Mammary epithelial cell (primary cell): ENCODE measurements at regions not wholly inside any gene's neighbourhood (a gene's known extent, or its start where the extent isn't known, plus 50 kb on each side); places are given as distances from the start of the nearest gene placed in this dataset.

ENCODE experiments used
- EZH2 ChIP-seq: IDR thresholded peaks from 2 replicates; pipeline ENCODE4 v1.6.1; 2012; ENCODE audit warnings: low read length, inconsistent platforms, borderline replicate concordance
- TF ChIP-seq, protein P1 (sequence below), 2 donors: IDR thresholded peaks in 1 of 2; conservative IDR thresholded peaks in 1 of 2; 2 replicates each; pipeline ENCODE4 v1.5.1; 2011 to 2012; ENCODE audit warnings: inconsistent platforms in 2 of 2, low read length in 2 of 2, mild to moderate bottlenecking in 2 of 2, control low read depth in 1 of 2, low read depth in 1 of 2; ENCODE audit not compliant: insufficient read depth in 1 of 2; ENCODE audit errors: extremely low read depth in 1 of 2

DNA sequence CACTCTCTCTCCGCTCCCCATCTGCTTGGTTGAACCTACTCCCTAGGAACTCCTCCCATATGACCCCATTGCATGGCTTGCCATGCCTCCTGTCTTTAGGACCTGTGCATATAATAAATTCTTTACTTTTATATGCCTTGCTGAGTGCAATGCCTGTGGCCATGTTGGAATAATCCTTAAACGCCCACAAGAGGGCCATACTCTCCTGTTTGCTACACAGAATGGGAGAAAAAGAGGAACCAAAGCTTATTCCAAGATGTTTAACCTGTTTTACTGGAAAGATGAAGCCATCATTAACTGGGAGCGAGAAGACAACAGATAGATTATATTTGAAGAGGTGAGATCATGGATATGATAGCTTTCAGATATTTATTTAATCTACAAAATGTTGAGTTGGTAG lies 1097.8 kb downstream of the NAALADL2 start:
- TF ChIP-seq EZH2: no peak
- TF ChIP-seq, protein P1, sequence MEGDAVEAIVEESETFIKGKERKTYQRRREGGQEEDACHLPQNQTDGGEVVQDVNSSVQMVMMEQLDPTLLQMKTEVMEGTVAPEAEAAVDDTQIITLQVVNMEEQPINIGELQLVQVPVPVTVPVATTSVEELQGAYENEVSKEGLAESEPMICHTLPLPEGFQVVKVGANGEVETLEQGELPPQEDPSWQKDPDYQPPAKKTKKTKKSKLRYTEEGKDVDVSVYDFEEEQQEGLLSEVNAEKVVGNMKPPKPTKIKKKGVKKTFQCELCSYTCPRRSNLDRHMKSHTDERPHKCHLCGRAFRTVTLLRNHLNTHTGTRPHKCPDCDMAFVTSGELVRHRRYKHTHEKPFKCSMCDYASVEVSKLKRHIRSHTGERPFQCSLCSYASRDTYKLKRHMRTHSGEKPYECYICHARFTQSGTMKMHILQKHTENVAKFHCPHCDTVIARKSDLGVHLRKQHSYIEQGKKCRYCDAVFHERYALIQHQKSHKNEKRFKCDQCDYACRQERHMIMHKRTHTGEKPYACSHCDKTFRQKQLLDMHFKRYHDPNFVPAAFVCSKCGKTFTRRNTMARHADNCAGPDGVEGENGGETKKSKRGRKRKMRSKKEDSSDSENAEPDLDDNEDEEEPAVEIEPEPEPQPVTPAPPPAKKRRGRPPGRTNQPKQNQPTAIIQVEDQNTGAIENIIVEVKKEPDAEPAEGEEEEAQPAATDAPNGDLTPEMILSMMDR (conservative IDR thresholded peaks at IDR 0.05 in 1 of 2, IDR thresholded peaks at IDR 0.05 in 1 of 2; ENCODE audit: extremely low read depth in 1 of 2, insufficient read depth in 1 of 2, low read depth in 1 of 2, low read length in 2 of 2): peak in 1 of 2 donors; percentile 13
